ENCODE measurements at regions not wholly inside any gene's neighbourhood (a gene's known extent, or its start where the extent isn't known, plus 50 kb on each side); places are given as distances from the start of the nearest gene placed in this dataset.

DNA sequence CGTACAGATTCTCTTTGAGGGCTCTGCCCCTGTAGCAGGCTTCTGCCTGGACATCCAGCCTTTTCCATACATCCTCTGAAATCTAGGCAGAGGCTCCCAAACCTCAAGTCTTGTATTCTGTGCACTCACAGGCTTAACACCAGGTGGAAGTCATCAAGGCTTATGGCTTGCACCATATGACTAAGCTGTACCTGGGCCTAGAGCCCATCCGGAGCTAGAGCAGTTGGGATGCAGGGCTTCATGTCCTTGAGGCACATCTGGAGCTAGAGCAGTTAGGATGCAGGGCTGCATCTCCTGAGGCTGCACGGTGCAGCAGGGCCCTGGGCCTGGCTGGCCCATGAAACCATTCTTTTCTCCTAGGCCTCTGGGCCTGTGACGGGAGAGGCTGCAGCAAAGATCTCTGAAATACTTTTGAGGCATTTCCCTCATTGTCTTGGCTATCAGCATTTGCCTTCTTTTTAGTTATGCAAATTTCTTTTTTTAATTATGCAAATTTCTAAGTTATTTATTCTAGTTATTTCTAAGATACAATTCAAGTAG is 98.7 kb downstream of the CD24 start:
- Histone ChIP-seq H4K5ac (ENCODE audit: low read length) (no peak overlapping the region), H4K8ac (ENCODE audit: low read depth, low read length) (no peak overlapping the region), H3K27ac (ENCODE audit: low read depth, low read length) (no peak overlapping the region), H3K4ac (ENCODE audit: low read depth, low read length) (no peak overlapping the region), H3K79me2 (ENCODE audit: control insufficient read depth, insufficient read depth, low read length) (no peaks in the 10 kb centered on the region), H3K4me3 (ENCODE audit: low read length) (no peak overlapping the region), H2BK5ac (ENCODE audit: low read length) (no peak overlapping the region), H3K4me1 (ENCODE audit: control insufficient read depth, low read depth, low read length) (no peaks in the 10 kb centered on the region), H2BK120ac (ENCODE audit: low read depth, low read length) (no peak overlapping the region), H2AK5ac (ENCODE audit: low read length) (no peak overlapping the region), H3K27me3 (ENCODE audit: insufficient read depth, low read length, poor library complexity) (no peaks in the 10 kb centered on the region), H3K9ac (ENCODE audit: low read length) (no peak overlapping the region), H2BK15ac (replicated peaks; ENCODE audit: low read depth) (no peak overlapping the region), H3K56ac (ENCODE audit: low read length) (no peak overlapping the region), H3K18ac (ENCODE audit: low read length) (no peak overlapping the region), H3K36me3 (ENCODE audit: control insufficient read depth, insufficient read depth, low read length) (no peaks in the 10 kb centered on the region), H3K79me1 (ENCODE audit: low read length) (no peaks in the 10 kb centered on the region), H3K4me2 (ENCODE audit: low read length) (no peak overlapping the region), H3K23ac (ENCODE audit: low read length) (no peak overlapping the region)
- WGBS (ENCODE audit: extremely low coverage, insufficient coverage, low lambda C conversion rate): no CpG with 5 or more reads among the region's 4 CpGs
- no peak for DNase-seq

GRCh38 chr6:106874481-106874880 is 100.0 kb downstream of the CD24 start:
- no peak overlapping the region for H3K27ac ChIP-seq (ENCODE audit: low read depth, low read length)
- no peak overlapping the region for H4K8ac ChIP-seq (ENCODE audit: low read depth, low read length)
- no peak overlapping the region for H3K18ac ChIP-seq (ENCODE audit: low read length)
- no peaks in the 10 kb centered on the region for H3K79me1 ChIP-seq (ENCODE audit: low read length)
- H3K36me3 ChIP-seq (ENCODE audit: control insufficient read depth, insufficient read depth, low read length): no peaks in the 10 kb centered on the region
- no peak overlapping the region for H2BK15ac ChIP-seq (replicated peaks; ENCODE audit: low read depth)
- H4K5ac ChIP-seq (ENCODE audit: low read length): no peak overlapping the region
- H3K4me3 ChIP-seq (ENCODE audit: low read length): no peak overlapping the region
- H3K4ac ChIP-seq (ENCODE audit: low read depth, low read length): no peak overlapping the region
- DNase-seq: no peak
- H3K79me2 ChIP-seq (ENCODE audit: control insufficient read depth, insufficient read depth, low read length): no peaks in the 10 kb centered on the region
- H3K27me3 ChIP-seq (ENCODE audit: insufficient read depth, low read length, poor library complexity): no peaks in the 10 kb centered on the region
- H2BK5ac ChIP-seq (ENCODE audit: low read length): no peak overlapping the region
- no peak overlapping the region for H3K56ac ChIP-seq (ENCODE audit: low read length)
- H2AK5ac ChIP-seq (ENCODE audit: low read length): no peak overlapping the region
- H3K4me1 ChIP-seq (ENCODE audit: control insufficient read depth, low read depth, low read length): no peaks in the 10 kb centered on the region
- no peak overlapping the region for H3K9ac ChIP-seq (ENCODE audit: low read length)
- no peak overlapping the region for H3K23ac ChIP-seq (ENCODE audit: low read length)
- no peak overlapping the region for H3K4me2 ChIP-seq (ENCODE audit: low read length)
- no peak overlapping the region for H2BK120ac ChIP-seq (ENCODE audit: low read depth, low read length)

GRCh38 chr6:106872049-106872448 is 102.5 kb downstream of the CD24 start:
- Histone ChIP-seq H2BK120ac (ENCODE audit: low read depth, low read length) (no peak overlapping the region), H3K27me3 (ENCODE audit: insufficient read depth, low read length, poor library complexity) (no peaks in the 10 kb centered on the region), H3K36me3 (ENCODE audit: control insufficient read depth, insufficient read depth, low read length) (no peaks in the 10 kb centered on the region), H3K79me2 (ENCODE audit: control insufficient read depth, insufficient read depth, low read length) (no peaks in the 10 kb centered on the region), H3K9ac (ENCODE audit: low read length) (no peak overlapping the region), H2BK5ac (ENCODE audit: low read length) (no peak overlapping the region), H3K27ac (ENCODE audit: low read depth, low read length) (no peak overlapping the region), H3K4me2 (ENCODE audit: low read length) (no peak overlapping the region), H3K23ac (ENCODE audit: low read length) (no peak overlapping the region), H3K56ac (ENCODE audit: low read length) (no peak overlapping the region), H3K4me1 (ENCODE audit: control insufficient read depth, low read depth, low read length) (no peaks in the 10 kb centered on the region), H2AK5ac (ENCODE audit: low read length) (no peak overlapping the region), H2BK15ac (replicated peaks; ENCODE audit: low read depth) (no peak overlapping the region), H3K4ac (ENCODE audit: low read depth, low read length) (no peak overlapping the region), H3K18ac (ENCODE audit: low read length) (no peak overlapping the region), H4K8ac (ENCODE audit: low read depth, low read length) (no peak overlapping the region), H3K79me1 (ENCODE audit: low read length) (no peaks in the 10 kb centered on the region), H3K4me3 (ENCODE audit: low read length) (no peak overlapping the region), H4K5ac (ENCODE audit: low read length) (no peak overlapping the region)
- WGBS (ENCODE audit: extremely low coverage, insufficient coverage, low lambda C conversion rate): no CpG with 5 or more reads among the region's 3 CpGs
- DNase-seq: no peak

GRCh38 chr6:106870824-106871717 is 103.5 kb downstream of the CD24 start:
- Histone ChIP-seq H3K79me2 (ENCODE audit: control insufficient read depth, insufficient read depth, low read length) (no peaks in the 10 kb centered on the region), H3K56ac (ENCODE audit: low read length) (no peak overlapping the region), H3K4ac (ENCODE audit: low read depth, low read length) (no peak overlapping the region), H3K27ac (ENCODE audit: low read depth, low read length) (no peak overlapping the region), H2AK5ac (ENCODE audit: low read length) (no peak overlapping the region), H2BK5ac (ENCODE audit: low read length) (no peak overlapping the region), H2BK15ac (replicated peaks; ENCODE audit: low read depth) (no peak overlapping the region), H3K23ac (ENCODE audit: low read length) (no peak overlapping the region), H2BK120ac (ENCODE audit: low read depth, low read length) (no peak overlapping the region), H3K27me3 (ENCODE audit: insufficient read depth, low read length, poor library complexity) (no peaks in the 10 kb centered on the region), H3K9ac (ENCODE audit: low read length) (no peak overlapping the region), H3K4me1 (ENCODE audit: control insufficient read depth, low read depth, low read length) (no peaks in the 10 kb centered on the region), H4K5ac (ENCODE audit: low read length) (no peak overlapping the region), H3K4me2 (ENCODE audit: low read length) (no peak overlapping the region), H3K4me3 (ENCODE audit: low read length) (no peak overlapping the region), H3K79me1 (ENCODE audit: low read length) (no peaks in the 10 kb centered on the region), H4K8ac (ENCODE audit: low read depth, low read length) (no peak overlapping the region), H3K36me3 (ENCODE audit: control insufficient read depth, insufficient read depth, low read length) (no peaks in the 10 kb centered on the region), H3K18ac (ENCODE audit: low read length) (no peak overlapping the region)
- WGBS (ENCODE audit: extremely low coverage, insufficient coverage, low lambda C conversion rate): no CpG with 5 or more reads among the region's 3 CpGs
- DNase-seq: no peak

- no peak overlapping the region for H2BK15ac ChIP-seq (replicated peaks; ENCODE audit: low read depth)
- no peak overlapping the region for H4K8ac ChIP-seq (ENCODE audit: low read depth, low read length)
- H3K9ac ChIP-seq (ENCODE audit: low read length): no peak overlapping the region
- no peak overlapping the region for H3K4me3 ChIP-seq (ENCODE audit: low read length)
- no peak overlapping the region for H2BK120ac ChIP-seq (ENCODE audit: low read depth, low read length)
- H3K4me1 ChIP-seq (ENCODE audit: control insufficient read depth, low read depth, low read length): no peaks in the 10 kb centered on the region
- no peak overlapping the region for H4K5ac ChIP-seq (ENCODE audit: low read length)
- no peak overlapping the region for H2BK5ac ChIP-seq (ENCODE audit: low read length)
- no peak overlapping the region for H3K4me2 ChIP-seq (ENCODE audit: low read length)
- no peak overlapping the region for H3K27ac ChIP-seq (ENCODE audit: low read depth, low read length)
- no peak overlapping the region for H3K4ac ChIP-seq (ENCODE audit: low read depth, low read length)
- H3K79me2 ChIP-seq (ENCODE audit: control insufficient read depth, insufficient read depth, low read length): no peaks in the 10 kb centered on the region
- DNase-seq: no peak
- no peak overlapping the region for H3K23ac ChIP-seq (ENCODE audit: low read length)
- WGBS (ENCODE audit: extremely low coverage, insufficient coverage, low lambda C conversion rate): no CpG with 5 or more reads among the region's 1 CpG
- H3K79me1 ChIP-seq (ENCODE audit: low read length): no peaks in the 10 kb centered on the region
- no peak overlapping the region for H3K18ac ChIP-seq (ENCODE audit: low read length)
- no peak overlapping the region for H2AK5ac ChIP-seq (ENCODE audit: low read length)
- no peaks in the 10 kb centered on the region for H3K27me3 ChIP-seq (ENCODE audit: insufficient read depth, low read length, poor library complexity)
- H3K36me3 ChIP-seq (ENCODE audit: control insufficient read depth, insufficient read depth, low read length): no peaks in the 10 kb centered on the region
- H3K56ac ChIP-seq (ENCODE audit: low read length): no peak overlapping the region
Observed at GRCh38 chr6:106870069-106870468, 104.5 kb downstream of the CD24 start.

DNA sequence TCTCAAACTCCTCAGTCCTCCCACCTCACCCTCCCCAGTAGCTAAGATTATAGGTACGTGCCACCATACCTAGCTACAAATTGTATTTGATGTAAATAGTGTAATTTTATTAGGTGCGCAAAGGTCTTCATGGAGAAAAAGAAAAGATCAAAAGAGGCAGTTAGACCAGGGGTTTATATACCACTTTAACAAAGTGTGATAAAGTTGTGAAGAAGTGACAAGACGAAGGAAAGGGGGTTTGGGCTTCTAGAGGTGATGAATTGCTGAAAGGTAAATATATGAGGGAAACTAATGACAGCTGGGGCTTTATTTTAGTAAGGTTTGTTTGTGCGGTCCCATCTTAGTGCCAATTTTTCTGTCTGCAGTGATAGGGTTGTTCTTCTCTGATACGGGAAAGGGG is 105.3 kb downstream of the CD24 start:
- Histone ChIP-seq H3K79me2 (ENCODE audit: control insufficient read depth, insufficient read depth, low read length) (no peaks in the 10 kb centered on the region), H3K4ac (ENCODE audit: low read depth, low read length) (no peak overlapping the region), H2AK5ac (ENCODE audit: low read length) (no peak overlapping the region), H4K5ac (ENCODE audit: low read length) (no peak overlapping the region), H3K4me1 (ENCODE audit: control insufficient read depth, low read depth, low read length) (no peaks in the 10 kb centered on the region), H2BK15ac (replicated peaks; ENCODE audit: low read depth) (no peak overlapping the region), H3K18ac (ENCODE audit: low read length) (no peak overlapping the region), H3K36me3 (ENCODE audit: control insufficient read depth, insufficient read depth, low read length) (no peaks in the 10 kb centered on the region), H2BK5ac (ENCODE audit: low read length) (no peak overlapping the region), H3K56ac (ENCODE audit: low read length) (no peak overlapping the region), H3K27me3 (ENCODE audit: insufficient read depth, low read length, poor library complexity) (no peaks in the 10 kb centered on the region), H3K4me3 (ENCODE audit: low read length) (no peak overlapping the region), H3K23ac (ENCODE audit: low read length) (no peak overlapping the region), H3K27ac (ENCODE audit: low read depth, low read length) (no peak overlapping the region), H3K4me2 (ENCODE audit: low read length) (no peak overlapping the region), H4K8ac (ENCODE audit: low read depth, low read length) (no peak overlapping the region), H3K79me1 (ENCODE audit: low read length) (no peaks in the 10 kb centered on the region), H2BK120ac (ENCODE audit: low read depth, low read length) (no peak overlapping the region), H3K9ac (ENCODE audit: low read length) (no peak overlapping the region)
- WGBS (ENCODE audit: extremely low coverage, insufficient coverage, low lambda C conversion rate): no CpG with 5 or more reads among the region's 5 CpGs
- DNase-seq: no peak

Data from mesendoderm (in vitro differentiated cells).